ENCODE measurements at regions not wholly inside any gene's neighbourhood (a gene's known extent, or its start where the extent isn't known, plus 50 kb on each side); places are given as distances from the start of the nearest gene placed in this dataset.
"Not testable (repeated sequence)": the region's sequence is repeated elsewhere in the genome, so short reads cannot be mapped to it uniquely, and the experiment has no call there.

DNA sequence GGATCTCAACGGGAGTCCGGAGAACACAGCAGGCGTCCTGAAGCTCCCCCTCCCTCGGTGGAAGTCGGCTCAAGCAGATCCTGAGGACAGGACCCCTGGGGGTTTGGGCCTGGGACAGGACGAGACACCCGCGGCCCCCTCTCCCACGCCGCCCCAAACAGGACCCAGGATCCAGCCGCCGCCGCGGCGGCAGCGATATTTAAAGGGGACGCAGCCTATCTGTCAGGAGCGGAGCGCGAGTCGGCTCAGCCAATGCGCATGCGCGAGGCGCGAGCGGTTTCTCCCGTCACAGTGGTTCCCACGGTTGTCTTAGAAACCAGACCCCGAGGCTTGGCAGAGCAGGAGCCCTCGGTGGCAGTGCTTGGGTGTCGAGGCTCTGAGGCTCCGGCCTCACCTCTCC lies 666.4 kb downstream of the SPATA31A7 start:
- TF ChIP-seq, protein P1, sequence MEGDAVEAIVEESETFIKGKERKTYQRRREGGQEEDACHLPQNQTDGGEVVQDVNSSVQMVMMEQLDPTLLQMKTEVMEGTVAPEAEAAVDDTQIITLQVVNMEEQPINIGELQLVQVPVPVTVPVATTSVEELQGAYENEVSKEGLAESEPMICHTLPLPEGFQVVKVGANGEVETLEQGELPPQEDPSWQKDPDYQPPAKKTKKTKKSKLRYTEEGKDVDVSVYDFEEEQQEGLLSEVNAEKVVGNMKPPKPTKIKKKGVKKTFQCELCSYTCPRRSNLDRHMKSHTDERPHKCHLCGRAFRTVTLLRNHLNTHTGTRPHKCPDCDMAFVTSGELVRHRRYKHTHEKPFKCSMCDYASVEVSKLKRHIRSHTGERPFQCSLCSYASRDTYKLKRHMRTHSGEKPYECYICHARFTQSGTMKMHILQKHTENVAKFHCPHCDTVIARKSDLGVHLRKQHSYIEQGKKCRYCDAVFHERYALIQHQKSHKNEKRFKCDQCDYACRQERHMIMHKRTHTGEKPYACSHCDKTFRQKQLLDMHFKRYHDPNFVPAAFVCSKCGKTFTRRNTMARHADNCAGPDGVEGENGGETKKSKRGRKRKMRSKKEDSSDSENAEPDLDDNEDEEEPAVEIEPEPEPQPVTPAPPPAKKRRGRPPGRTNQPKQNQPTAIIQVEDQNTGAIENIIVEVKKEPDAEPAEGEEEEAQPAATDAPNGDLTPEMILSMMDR (IDR thresholded peaks at IDR 0.05): not testable (repeated sequence)
- TF ChIP-seq POLR2A (IDR thresholded peaks at IDR 0.05): not testable (repeated sequence)

All from Peyer's patch (tissue), 4 donors.